ENCODE measurements at regions not wholly inside any gene's neighbourhood (a gene's known extent, or its start where the extent isn't known, plus 50 kb on each side); places are given as distances from the start of the nearest gene placed in this dataset.

DNA sequence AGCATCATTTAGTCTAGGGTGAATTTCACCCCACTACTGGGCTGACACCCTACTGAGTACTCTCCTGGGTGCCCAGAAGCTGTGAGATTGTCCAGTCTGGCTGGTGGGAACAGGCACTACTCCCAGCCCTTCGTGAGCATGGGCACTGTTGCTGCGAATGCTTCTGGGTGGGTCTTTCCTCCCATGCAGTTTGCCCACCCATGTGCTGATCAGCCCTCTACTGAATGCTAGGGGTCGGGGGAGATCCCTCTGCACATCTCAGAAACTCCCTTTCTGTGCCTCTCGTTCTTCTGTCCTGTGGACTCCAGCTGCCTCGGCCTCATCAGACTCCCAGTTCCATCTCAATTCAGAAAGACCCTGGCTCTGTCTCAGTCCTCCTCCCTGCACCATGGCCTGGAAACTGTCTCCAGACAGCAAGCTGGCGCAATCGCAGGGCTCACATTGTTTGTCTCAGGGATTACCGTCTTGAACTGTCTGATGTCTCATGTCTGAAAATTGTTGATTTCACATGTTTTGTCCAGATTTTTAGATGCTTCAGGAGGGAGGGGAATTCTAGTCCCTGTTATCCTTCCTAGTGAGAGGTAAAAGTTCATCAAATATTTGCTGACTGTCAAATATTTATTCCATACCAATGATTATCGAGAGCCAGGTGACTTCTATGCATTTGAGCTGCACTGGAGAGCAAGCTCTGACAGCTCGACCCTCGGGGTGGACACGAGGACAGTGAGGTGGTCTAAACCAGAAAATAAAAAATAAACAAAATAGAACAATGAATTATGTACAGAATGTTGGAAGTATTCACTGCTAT lies 316.6 kb upstream of the RTL1 start:
- no peak for TF ChIP-seq GATA3 (IDR thresholded peaks at IDR 0.05; ENCODE audit: low read depth, low read length)
- no peak for TF ChIP-seq GATA2 (IDR thresholded peaks at IDR 0.05; ENCODE audit: low read depth, low read length)
